HG03571 (cell line): ENCODE measurements at regions not wholly inside any gene's neighbourhood (a gene's known extent, or its start where the extent isn't known, plus 50 kb on each side); places are given as distances from the start of the nearest gene placed in this dataset.

Experiments
- ATAC-seq: cut with Tn5 transposase; IDR thresholded peaks from one replicate; pipeline ENCODE4 v1.9.1; 2021; ENCODE audit not compliant: unreplicated experiment

DNA sequence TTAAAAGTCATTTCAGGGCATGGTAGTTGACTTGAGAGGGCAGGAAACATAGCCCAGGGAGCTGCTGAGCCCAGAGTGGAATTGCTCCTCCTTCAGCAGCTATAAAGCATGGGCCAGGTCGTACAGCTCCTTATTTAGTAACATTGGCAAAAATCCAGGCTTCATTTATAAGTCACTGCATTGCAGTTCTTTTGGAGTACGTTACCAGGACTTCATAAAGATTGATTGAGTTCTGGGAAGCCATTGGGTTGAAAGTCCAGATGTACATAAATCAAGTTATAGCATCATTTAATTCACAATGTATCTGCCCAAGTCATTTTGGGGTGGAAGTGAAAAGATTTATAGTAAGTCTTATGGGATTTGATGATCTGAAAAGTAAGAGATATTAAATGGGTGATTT lies 53.0 kb upstream of the ANKEF1 start:
- ATAC-seq, result no peak

DNA sequence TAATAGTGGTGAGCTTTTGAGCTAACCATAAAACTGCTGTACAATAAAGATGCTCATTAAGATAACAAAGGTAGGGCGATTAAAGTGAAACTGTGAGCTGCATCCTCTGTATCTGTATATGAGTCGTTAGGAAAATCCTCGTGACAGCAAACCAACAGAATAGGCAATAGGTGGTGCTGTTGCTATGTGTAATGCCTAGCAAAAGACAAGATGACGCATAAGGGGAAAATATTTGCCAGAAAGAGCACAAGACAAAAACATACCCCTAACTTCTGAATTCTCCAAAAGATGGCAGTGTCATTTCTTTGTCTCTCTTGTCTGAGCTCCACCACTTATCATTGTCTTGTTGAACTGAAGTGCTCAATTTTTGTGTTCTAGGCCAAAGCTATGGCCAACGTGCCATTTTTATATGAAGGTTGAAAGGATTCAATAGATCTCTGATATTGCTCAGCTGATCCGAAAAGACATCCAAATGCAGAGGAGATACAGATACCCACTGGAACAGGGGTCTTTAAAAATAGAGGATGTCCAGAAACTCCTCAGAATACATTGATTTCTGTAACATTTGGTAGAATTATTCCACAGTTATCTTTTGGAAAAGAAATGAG lies 56.3 kb upstream of the ANKEF1 start:
- peak; percentile 81 for ATAC-seq

DNA sequence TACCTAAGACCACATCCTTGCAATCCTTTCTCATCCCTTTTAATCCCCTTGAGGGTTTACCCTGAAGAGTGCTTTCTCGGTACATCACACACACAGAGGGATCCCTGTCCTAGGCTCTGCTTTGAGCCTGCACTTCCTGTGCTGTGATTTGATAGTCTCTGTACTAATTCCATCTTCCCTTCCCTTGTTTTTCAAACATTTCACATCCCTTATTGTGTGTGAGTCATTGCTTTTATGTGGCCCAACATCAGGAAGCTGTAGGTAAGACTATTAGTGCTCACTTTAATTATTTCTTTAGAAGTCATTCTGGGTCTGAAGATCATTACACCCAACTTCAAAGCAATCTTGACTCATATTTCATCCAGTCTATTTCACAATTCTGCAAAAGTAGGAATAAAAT lies 57.2 kb upstream of the ANKEF1 start:
- no peak for ATAC-seq

DNA sequence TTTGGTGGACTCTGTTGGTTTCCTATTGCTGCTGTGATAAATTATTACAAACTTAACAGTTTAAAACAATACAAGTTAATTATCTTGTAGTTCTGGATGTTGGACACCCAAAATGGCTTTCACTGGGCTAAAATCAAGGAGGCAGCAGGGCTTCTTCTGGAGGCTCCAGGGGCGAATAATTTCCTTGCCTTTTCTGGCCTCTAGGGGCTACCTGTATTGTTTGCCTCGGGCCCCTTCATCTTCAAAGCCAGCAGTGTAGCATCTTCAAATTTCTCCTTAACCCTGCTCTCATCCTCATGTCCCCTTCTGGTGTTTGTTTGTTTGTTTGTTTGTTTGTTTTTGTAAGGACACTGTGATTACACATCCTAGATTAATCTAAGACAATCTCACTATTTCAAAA lies 60.5 kb upstream of the ANKEF1 start:
- no peak for ATAC-seq

DNA sequence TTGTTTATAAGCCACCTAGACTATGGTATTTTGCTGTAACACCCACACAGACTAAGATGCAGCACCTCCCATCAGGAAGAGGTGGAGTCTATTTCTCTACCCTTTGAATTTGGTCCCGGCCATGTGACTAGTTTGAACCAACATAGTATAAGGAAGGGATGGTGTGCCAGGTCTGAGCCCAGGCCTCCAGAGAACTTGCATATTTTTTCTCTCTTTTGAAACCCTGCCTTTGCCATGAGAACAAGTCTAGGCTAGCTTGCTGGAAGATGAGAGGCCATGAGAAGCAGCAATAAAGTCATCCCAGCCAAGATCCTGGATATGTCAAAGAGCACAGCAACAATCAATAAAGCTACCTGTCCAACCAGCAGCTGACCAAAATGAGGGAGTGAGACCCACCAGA lies 63.0 kb upstream of the ANKEF1 start:
- no peak for ATAC-seq

DNA sequence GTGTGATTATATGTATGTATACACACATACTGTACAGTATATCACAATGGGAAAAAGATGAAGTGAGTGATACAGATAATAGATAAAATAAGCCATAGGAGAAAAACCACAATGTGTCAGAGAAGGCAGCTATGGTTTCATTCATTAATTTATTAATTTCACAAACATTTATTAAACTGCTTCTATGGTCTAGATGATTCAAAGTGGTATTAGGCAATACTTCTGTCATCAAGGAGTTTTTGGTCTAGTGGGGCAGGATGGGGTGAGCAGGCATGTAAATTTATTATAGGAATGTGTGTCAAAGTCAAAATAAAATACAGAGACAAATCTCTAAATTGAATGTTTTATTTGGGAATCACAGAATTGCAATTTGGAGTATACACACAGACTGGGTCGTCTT lies 65.2 kb upstream of the ANKEF1 start:
- no peak for ATAC-seq

DNA sequence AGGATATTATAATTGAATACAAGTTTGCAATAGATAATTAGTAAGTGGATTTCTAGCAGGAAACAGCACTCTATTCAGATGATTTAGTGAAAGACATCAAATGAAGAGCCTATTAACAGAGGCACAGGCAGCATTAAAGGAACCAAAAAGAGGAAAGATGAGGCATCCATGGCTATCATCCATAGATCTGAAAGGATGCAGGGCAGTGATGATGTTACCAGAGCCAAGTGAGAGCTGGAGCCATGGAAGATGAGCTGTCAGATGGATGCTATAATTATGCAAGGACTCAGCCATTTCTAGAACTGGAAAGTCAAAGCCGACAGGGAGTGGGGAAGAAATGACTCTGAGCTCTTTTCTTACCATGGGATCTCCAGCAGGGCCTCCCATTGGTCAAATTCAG lies 66.8 kb upstream of the ANKEF1 start:
- no peak for ATAC-seq

DNA sequence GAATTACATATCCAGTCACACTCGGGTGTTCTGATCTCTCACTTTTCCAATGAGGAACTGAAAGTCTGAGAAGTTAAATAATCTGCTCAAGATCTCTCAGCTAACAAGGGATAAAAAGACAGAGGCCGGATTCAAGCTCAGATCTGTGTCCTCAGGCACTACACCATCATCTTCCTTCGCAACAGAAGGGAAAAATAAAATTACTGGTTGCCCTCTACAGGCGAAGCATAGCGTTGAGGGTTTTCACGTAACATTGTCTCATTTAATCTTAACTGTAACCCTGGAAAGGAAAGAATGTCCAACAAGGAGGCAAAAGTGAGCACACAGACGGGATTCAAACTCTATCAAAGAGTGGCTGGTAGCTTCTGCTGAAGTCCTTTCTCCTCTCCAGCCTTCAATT lies 67.8 kb upstream of the ANKEF1 start:
- no peak for ATAC-seq

DNA sequence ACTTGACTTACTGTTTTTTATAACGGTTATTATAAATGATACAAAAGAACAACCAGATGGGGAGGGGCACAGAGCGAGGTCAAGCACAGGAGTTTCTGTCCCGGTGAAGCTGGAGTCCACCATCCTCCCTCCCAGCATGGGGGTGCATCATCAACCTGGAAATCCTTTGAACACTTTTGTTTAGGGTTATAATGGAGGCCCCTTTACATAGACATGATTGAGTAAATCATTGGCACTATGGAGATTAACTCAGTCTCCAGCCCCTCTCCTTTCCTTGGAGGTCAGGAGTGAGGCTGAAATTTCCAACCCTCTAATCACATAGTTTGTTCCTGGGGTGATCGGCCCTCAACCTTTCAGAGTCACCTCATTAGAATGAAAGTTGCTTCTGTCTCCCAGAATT lies 71.8 kb upstream of the ANKEF1 start:
- ATAC-seq, result no peak

DNA sequence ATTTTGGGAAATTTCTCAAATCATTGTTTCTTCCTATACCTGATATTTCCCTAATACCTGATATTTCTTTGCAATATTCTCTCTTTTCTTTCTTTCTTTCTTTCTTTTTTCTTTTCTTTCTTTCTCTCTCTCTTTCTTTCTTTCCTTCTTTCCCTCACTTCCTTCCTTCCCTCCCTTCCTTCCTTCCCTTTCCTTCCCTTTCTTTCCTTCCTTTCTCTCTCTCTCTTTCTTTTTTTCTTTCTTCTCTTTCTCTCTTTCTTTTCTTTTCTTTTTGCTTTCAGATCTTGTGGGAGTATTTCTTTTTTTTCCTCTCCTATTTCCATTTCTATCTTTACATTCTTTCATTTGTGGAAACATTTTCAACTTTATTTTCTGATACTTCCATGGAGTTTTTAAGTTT lies 76.1 kb upstream of the ANKEF1 start:
- no peak for ATAC-seq

DNA sequence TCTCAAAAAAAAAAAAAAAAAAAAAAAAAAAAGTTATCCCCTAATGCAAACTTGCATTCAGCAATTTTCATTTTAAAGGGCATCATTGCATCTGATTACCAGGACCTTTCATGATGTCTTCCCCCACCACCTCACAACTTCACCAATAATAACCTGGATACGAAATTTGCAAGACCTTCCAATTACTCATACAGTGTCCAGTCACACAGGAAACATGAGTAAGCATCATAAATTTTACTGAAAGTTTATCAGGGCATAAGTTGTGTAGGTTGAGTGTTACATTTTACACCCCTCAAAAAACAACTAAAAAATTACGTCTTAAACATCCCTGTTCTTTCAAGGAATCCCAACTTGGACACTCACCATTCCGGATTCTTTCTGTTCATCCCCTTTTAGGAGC lies 79.1 kb upstream of the ANKEF1 start:
- no peak for ATAC-seq

DNA sequence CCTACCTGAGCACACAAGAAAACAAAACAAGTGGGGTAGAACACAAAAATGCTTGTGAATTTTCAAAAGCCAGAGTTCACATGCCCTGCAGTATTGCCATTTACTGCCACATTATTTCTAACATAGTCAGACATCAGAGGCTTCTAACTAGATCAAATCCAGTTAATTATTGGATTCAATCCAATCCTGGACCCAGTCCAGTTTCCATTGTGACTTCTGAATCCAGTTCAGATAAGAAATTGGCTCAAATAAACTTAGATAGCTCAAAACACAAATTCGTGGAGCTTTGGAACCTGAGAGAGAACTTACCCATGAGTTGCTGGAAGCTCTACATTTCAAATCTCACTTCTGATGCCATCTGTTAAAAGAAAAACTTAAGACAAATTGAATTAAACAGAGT lies 85.2 kb upstream of the ANKEF1 start:
- ATAC-seq, result no peak

DNA sequence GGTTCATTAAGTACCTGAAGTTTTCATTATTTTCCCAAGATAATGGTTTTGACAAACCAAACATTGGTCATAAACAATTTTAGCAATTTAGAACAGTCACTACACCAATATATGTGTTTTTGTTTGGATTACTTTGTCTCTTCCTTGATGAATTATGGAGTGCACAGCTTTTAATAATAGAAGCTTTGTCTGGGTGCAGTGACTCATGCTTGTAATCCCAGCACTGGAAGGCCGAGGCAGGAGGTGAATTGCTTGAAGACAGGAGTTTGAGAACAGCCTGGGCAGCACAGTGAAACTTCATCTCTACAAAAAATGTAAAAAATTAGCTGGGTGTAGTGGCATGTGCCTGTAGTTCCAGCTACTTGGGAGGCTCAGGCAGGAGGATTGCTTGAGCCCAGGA lies 89.4 kb upstream of the ANKEF1 start:
- no peak for ATAC-seq

DNA sequence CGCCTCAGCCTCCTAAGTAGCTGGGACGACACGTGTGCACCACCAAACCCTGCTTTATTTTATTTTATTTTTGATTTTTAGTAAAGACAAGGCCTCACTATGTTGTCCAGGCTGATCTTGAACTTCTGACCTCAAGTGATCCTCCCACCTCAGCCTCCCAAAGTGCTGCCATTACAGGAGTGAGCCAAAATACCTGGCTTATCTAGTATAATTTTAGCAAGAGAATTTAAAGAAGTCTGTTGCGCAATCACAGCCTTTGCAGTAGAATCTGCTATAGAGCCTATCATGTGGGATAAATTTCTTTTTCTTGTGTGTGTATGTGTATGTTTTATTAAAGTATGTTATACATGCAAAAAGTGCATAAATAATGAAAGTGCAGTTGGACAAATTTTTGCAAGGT lies 92.1 kb upstream of the ANKEF1 start:
- no peak for ATAC-seq

DNA sequence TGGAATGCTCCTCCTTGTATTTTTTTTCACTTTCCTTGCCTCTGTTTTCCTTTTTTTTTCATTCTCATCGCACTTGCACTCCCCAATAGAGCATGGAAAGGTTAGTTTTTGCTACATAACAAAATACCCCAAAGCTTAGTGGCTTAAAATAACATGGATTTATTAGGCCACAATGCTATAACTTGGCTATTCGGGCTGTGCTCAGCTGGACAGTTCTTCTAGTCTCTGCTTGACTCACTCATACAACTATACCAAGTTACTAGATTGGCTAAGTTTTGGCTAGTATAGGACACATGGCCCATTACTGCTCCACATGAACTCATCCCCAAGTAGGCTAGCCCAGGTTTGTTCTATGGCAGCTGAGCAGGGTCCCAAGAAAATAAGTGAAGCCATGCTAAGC lies 94.5 kb upstream of the ANKEF1 start:
- ATAC-seq, result no peak

DNA sequence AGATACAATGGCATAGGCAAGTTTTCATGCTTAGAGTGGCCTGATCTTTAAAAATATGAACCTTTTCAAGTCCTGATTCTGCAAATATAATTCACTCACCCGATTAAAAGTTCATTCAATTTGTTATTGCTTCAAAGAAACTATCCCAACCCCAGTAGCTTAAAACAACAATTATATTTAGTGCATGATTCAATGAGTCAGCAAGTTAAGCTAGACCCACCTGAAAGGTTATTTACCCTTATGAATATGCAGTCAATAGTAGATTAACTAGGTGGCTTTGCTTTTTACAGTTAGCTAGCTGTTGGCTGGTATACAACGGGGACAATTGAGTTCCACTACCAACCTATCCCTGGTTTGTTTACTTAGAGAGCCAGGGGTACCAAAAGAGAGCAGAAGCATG lies 95.6 kb upstream of the ANKEF1 start:
- no peak for ATAC-seq

DNA sequence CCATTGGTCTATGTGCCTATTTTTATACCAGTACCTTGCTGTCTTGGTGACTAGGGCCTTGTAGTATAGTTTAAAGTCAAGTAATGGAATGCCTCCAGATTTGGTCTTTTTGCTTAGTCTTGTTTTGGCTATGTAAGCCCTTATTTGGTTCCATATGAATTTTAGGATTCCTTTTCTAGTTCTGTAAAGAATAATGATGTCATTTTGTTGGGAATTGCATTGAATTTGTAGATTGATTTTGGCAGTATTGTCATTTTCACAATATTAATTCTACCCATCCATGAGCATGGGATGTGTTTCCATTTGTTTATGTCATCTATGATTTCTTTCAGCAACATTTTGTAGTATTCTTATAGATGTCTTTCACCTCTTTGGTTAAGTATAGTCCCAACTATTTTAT lies 96.4 kb upstream of the PAK5 start:
- ATAC-seq, result no peak

DNA sequence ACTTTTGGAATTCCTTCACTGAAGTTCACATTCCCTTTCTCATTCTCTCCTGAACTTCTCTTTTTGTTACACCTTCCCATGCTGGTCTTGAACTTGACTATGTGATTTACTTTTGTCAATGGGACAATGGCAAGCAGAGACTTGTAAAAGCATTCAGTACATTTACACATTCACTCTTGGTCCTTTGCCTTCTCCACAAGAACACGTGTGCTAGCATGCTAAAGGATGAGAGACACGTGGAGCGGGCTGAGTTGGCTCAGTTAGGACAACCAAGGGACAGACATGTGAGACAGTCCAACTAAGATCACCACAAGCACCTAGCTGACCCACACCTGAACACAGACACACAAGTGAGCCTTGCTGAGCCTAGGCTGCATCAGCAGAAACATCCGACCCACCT lies 91.3 kb upstream of the PAK5 start:
- ATAC-seq, result no peak

DNA sequence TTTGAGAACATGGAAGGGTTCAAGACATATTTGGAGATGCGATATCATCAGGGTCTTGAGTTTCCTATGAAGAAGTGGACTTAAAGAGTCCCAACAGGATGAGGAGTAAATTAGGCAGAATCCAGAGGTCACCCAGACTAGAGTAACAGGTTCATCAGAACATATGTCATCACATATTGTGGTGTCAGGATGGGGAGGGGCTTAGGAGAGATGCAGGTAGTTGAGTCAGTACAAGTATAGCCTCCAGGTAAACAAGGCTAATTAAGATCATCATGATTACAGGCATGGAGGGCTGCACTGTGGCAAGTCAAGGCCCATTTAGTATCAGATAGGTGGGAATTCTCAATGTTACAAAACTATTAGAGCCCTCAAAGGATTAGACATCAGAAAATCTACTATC lies 90.1 kb upstream of the PAK5 start:
- no peak for ATAC-seq

DNA sequence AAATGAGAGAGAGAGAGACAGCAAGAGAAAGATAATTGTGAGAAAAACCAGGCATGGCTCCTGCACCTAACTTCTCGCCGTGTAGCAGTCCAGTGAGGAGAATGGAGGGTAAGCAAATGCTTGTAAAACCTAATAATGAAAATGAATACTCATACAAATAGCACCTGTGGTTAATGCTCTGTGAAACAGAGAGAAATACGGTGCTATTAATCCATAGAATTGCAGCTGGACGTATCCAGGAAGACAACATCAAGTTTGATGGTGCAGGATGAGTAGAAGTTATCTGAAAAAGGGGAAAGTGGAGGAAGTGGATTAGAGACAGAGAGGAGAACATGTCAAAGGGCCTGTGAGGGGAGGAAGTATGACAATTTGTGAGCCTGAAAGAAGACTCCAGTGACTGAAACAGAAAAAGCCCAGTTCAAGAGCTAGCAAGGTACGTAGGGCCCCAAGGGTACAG lies 89.4 kb upstream of the PAK5 start:
- peak; percentile 90 for ATAC-seq

DNA sequence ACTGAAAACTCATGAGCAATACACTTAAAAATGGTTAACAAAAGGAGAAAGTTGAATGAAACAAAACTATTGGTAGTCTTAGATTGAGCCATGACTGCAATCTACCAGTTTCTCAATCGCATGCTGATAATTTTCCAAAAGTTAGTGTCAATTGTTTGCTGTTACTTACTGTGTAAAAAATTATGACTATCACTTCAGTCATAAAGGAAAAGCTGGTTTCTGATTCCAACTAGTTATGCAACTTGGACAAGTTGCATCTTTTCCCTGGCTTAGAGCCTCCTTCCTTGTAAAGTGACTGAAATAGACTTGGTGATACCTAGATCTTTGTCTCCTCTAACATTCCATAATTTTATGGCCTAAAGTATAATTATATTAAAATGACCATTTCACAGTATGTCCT lies 88.3 kb upstream of the PAK5 start:
- no peak for ATAC-seq

DNA sequence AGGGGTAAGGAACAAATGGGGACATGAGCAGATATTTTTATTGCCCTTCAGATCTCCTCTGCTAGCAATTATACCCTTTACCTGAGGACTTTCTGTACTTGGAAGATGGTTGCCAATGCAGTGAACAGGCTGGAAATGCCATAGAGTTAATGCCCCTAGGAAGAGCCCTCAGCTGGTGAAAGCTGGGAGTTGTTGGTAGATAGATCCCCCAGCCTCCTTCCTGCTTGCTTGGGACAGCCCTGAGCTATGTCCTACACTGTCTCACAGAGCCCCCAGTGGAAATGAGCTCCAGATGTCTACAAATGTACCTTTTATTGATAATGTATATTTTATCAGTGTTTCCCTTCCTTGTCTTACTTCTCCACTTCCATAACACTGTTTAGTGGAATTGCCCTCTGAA lies 87.6 kb upstream of the PAK5 start:
- no peak for ATAC-seq

DNA sequence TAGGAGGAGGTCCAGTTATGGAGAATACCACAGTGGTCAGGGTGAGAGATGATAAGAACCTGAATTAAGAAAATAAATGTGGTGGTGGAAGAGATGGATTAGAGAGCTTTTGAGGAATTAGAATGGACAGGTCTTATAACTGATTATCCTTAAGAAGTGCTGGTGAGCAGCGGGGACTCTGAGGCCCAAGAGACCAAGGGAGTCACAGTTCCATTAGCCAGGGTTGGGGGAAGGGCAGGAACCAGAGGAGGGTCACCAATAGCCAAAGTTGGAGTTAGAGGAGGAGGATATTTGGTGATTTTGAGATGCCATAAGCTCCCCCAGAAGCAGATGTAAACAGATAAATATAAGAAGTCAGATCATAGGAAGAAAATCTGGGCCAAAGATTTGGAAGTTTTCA lies 87.1 kb upstream of the PAK5 start:
- ATAC-seq, result no peak

DNA sequence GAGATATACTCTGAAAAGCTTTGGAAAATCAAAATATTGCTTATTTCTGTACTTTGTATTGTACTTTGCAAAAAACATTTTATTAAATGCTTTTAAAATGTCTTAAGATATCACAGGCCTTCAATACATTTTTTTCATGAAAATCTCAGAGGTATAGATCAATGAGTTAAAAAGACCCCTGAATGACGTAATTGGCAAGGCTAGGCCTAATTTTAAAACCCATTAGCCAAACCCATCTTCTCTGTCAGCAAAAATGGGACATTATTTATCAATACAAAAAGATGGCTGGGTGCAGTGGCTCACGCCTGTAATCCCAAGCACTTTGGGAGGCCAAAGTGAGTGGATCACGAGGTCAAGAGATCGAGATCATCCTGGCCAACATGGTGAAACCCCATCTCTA lies 84.8 kb upstream of the PAK5 start:
- no peak for ATAC-seq
